ENCODE measurements at regions not wholly inside any gene's neighbourhood (a gene's known extent, or its start where the extent isn't known, plus 50 kb on each side); places are given as distances from the start of the nearest gene placed in this dataset.

DNA sequence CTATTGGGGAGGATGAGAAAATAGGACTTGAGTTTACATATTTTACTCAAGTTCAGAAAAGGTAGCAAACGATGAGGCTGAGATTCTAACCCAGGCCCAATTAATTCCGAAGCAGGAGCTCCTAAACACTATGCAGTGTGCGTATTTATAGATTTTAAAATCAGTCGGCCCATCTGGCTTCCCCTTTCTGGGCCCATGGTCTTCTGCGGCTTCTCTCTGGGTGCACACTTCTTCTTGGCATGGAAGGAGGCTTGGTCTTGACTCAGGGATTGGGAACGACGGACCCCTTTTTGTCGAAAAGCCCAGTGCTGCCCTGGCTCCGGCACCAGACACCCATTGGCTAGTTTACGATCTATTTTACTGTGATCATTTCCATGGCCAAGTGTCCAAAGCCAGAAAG, 1433.8 kb downstream of the BRD1 start:
- H3K27me3 ChIP-seq = no peaks in the 10 kb centered on the region
- TF ChIP-seq, protein P1, sequence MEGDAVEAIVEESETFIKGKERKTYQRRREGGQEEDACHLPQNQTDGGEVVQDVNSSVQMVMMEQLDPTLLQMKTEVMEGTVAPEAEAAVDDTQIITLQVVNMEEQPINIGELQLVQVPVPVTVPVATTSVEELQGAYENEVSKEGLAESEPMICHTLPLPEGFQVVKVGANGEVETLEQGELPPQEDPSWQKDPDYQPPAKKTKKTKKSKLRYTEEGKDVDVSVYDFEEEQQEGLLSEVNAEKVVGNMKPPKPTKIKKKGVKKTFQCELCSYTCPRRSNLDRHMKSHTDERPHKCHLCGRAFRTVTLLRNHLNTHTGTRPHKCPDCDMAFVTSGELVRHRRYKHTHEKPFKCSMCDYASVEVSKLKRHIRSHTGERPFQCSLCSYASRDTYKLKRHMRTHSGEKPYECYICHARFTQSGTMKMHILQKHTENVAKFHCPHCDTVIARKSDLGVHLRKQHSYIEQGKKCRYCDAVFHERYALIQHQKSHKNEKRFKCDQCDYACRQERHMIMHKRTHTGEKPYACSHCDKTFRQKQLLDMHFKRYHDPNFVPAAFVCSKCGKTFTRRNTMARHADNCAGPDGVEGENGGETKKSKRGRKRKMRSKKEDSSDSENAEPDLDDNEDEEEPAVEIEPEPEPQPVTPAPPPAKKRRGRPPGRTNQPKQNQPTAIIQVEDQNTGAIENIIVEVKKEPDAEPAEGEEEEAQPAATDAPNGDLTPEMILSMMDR (IDR thresholded peaks at IDR 0.05) = no peak
- no peak for TF ChIP-seq POLR2A (IDR thresholded peaks at IDR 0.05)
- no peaks in the 10 kb centered on the region for H3K4me1 ChIP-seq (replicated peaks in 1 of 2)
- DNase-seq = peak in 1 of 7 donors; percentile 18
- H3K9me3 ChIP-seq (replicated peaks in 1 of 3) = no peaks in the 10 kb centered on the region
- intact Hi-C loops (cut with DNase I) = no loop called here
- no peak overlapping the region for H3K4me3 ChIP-seq
- 81 to 83% (median 81%) methylated on average over 10 of the region's 10 CpGs for WGBS, 4 donors
- no peak overlapping the region for H3K27ac ChIP-seq
- H3K36me3 ChIP-seq (replicated peaks in 1 of 2) = no peaks in the 10 kb centered on the region

DNA sequence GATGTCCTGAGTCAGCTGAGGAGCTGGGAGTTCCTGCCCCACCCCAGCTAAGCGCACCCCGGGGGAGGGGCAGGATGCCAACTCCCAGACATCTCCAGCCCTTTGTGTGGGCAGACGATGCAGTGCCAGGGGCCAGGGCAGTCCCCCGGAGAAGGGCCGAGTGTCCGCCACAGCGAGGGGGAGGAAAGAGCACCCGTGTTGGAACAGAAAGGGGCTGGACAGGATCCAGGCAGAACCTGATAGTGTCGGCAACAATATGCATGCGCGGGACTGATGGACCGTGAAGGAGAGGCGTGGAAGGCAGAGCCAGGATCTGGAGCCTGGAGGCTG, 1434.7 kb downstream of the BRD1 start:
- Histone ChIP-seq H3K9me3 (replicated peaks in 1 of 3) (no peaks in the 10 kb centered on the region), H3K36me3 (replicated peaks in 1 of 2) (no peaks in the 10 kb centered on the region), H3K4me1 (replicated peaks in 1 of 2) (no peaks in the 10 kb centered on the region), H3K4me3 (no peak overlapping the region), H3K27me3 (no peaks in the 10 kb centered on the region), H3K27ac (no peak overlapping the region)
- intact Hi-C loops (cut with DNase I) = no loop called here
- DNase-seq = no peak
- TF ChIP-seq POLR2A (IDR thresholded peaks at IDR 0.05) = no peak
- TF ChIP-seq, protein P1 (IDR thresholded peaks at IDR 0.05) = no peak
- WGBS, 4 donors = 74 to 82% (median 76%) methylated on average over 13 of the region's 13 CpGs

DNA sequence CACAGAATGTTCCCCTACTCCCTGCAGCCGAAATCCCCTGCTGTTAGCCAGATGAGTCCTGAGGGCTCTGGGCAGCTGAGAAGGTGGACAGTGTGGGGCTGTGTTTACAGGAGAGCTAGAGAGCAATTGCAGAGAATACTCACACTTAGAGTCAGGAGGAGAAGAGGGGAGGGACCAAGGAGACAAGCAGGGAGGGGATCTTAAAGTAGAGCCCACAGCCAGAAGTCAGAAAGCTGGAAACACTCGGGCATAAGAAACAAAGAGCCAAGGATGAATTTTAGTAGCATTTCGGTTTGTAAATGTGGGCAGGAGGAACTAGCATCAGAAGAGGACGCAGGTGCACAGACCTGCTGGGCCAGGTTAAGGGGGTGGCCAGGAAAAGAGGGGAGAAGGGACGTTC, 1435.9 kb downstream of the BRD1 start:
- H3K27me3 ChIP-seq = no peaks in the 10 kb centered on the region
- H3K4me3 ChIP-seq = no peak overlapping the region
- no peaks in the 10 kb centered on the region for H3K9me3 ChIP-seq (replicated peaks in 1 of 3)
- no peak for DNase-seq
- H3K27ac ChIP-seq = no peak overlapping the region
- WGBS, 4 donors = 64 to 76% (median 69%) methylated on average over 5 of the region's 5 CpGs
- H3K4me1 ChIP-seq (replicated peaks in 1 of 2) = no peaks in the 10 kb centered on the region
- no peak for TF ChIP-seq POLR2A (IDR thresholded peaks at IDR 0.05)
- TF ChIP-seq, protein P1 (IDR thresholded peaks at IDR 0.05) = no peak
- intact Hi-C loops (cut with DNase I) = no loop called here
- no peaks in the 10 kb centered on the region for H3K36me3 ChIP-seq (replicated peaks in 1 of 2)

DNA sequence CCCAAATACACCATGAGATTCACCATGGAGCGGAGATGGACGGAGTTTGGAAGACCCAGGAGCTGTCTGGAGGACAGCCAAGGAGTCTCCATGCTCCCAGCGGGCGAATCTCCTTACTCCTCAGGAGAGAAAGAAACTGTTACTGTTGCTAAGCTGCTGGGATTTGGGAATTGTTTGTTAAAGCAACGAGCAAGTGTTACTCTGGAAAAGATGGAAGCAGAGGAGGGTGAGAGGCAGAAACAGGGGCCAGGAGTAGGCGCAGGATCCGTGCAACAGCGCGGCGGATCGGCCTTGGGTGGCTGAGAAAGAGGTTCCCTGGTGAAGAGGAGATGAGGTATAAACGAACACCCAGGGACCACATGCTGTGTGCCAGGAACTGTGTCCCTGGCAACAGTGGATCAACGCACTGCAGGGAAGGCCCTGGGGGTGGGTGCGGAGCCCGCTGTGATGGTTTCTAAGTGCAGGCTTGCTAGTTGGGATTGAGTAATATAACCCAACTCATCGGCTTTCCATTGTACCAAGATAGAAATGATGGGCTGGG, 1436.4 kb downstream of the BRD1 start:
- H3K4me1 ChIP-seq (replicated peaks in 1 of 2) = no peaks in the 10 kb centered on the region
- 68 to 76% (median 72%) methylated on average over 16 of the region's 16 CpGs for WGBS, 4 donors
- DNase-seq = peak in 1 of 7 donors; percentile 24

More for the DNA sequence above, 1436.4 kb downstream of the BRD1 start:
- H3K36me3 ChIP-seq (replicated peaks in 1 of 2) = no peaks in the 10 kb centered on the region
- no peak overlapping the region for H3K4me3 ChIP-seq
- H3K27me3 ChIP-seq = no peaks in the 10 kb centered on the region
- no peak overlapping the region for H3K27ac ChIP-seq
- TF ChIP-seq POLR2A (IDR thresholded peaks at IDR 0.05) = no peak
- TF ChIP-seq, protein P1 (IDR thresholded peaks at IDR 0.05) = no peak
- intact Hi-C loops (cut with DNase I) = no loop called here
- no peaks in the 10 kb centered on the region for H3K9me3 ChIP-seq (replicated peaks in 1 of 3)

Data from adrenal gland (tissue), 9 donors.